HG03064 (cell line): ENCODE measurements at regions not wholly inside any gene's neighbourhood (a gene's known extent, or its start where the extent isn't known, plus 50 kb on each side); places are given as distances from the start of the nearest gene placed in this dataset.

Source experiments
- ATAC-seq: cut with Tn5 transposase; IDR thresholded peaks from one replicate; pipeline ENCODE4 v1.9.1; 2021; ENCODE audit warnings: low read depth; ENCODE audit not compliant: unreplicated experiment

DNA sequence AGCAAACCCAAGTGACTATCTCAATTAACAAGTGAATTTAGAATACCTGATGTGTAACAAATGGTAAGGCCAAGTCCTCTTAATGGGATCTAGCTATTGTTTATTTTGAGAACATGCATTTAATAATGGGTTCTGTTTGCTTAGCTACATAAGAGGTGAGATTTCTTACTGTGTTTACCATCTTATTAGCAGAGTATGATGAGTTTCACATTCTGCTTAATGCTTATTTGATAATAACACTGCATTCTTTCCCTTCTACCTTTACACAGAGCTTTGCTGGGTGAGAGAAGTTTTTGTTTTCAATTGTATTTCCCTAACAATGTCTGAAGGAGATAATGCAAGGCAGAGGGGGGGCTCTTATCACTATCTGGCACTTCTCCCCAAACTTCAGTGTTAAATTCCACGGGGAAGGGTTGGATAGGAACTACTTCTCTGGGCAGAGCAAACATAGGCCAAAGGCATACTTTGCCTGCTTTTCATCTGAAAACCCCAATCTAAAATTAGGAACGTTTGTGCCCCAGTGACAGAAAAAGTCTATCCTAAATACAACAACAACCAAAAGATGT, 129.0 kb upstream of the ATXN7L3B start:
- ATAC-seq = no peak

DNA sequence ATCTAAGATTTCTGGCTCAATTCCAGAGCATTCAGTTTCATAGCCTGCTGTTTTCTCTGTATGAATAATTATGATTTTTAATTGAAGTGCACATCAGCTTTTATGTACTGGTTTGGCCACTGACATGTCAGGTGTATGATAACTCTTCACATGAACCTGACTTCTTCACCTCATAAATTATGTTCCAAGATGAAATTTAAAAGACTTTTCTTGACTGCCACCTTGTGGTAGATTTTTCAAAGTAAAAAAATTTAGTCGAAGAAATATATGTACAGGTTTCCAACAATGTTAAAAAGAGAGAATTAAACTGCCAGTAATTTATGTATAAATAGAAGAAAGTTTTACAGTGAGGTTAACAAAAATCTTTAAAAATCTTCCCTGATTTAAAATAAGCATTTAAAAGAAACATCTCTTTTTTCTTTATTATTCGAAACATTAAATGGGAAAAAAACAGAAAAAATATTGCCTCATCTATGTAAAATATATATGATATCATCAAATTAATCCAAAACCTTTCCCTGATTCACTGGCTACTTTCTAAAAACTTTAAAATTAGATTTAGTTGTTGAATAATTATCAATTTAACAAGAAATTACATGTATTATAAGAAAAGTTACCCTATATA, 124.9 kb upstream of the ATXN7L3B start:
- no peak for ATAC-seq

DNA sequence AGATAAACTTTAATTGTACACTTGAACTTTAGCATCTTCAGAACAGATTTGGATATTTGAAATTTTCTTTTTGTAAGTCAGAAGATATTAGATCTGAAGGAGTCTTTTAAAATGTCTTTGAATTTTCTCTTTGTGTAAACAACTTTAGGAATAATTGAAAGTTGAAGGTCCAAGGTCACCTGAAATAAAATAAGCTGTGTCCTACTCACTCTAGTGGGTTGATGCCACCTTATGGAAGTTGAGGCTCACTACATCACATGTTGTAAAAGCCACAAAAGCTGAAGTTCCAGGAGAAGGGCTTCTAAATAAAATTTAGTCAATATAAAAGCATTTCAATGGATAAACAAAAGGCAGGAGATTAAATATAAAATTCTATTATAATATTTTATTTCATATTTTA, 122.0 kb upstream of the ATXN7L3B start:
- ATAC-seq = no peak

DNA sequence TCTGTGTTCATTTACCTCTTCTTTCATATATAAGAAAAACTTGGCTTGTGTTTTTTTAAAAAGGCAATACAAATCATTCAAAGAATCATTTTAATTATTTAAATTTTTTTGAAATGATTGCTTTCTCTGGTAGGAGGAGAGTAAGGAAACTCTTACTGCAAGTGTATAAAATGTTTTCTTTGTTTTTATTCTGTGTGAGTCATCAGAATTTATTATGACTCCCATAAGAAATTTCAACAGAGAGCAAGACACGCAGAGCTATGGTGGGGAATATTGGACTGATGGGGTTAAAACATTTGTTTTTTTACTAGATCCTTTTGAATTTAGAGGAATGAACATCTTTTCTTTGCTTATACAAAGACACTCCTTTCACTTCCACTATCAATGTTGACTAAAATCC, 119.1 kb upstream of the ATXN7L3B start:
- ATAC-seq = no peak

DNA sequence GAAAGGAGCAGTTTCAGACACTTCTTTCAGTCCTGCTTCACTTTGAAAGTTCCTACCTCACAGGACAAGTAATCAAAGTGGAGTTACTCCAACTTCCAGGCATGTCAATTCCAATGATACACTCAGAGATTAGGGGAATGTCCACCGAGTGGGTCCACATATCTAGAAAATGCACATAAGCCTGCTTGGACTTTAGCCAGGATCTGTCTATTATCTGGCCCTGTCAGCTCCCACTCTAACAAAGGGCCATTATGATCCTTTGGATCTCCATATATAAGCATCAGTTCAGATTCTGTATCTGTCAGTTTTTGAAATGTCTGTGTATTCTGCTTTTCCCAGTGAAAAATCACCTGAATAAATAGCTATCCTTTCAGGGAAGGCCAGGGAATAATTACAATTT, 112.9 kb upstream of the ATXN7L3B start:
- no peak for ATAC-seq

DNA sequence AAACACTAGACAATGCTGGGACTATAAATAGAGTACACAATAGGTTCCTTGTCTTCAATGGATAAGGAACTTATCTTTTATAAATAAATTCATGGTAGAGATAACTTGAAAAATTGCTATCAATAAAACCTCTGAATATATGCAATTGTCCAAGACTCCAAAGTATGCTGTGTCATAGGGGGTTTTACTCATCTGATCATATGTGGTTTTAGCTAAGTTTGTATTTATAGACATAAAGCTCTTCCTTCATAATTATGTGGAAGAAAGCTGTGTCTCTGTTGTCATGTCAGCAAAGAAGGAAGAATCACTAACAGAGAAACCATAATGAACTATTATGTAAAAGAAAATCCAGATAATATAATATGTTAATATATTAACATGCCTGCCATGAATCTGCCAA, 111.5 kb upstream of the ATXN7L3B start:
- no peak for ATAC-seq

DNA sequence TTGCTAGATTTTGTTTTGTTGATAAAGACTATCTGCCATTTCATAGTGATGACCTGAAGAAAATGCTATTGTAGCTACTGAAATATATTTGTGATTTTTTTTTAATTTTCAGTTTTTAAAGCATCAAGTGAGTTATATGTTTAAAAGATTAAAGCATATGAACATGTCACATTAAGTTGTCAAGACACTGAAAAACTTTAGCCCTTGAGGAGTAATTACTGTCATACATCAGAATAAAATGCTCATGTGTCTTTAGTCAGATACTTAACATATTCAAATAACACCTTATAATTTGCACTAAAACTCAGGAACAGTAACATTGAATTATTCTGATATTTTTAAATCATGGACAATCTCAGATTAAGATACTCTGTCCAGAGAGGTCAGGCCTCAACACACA, 108.1 kb upstream of the ATXN7L3B start:
- no peak for ATAC-seq

DNA sequence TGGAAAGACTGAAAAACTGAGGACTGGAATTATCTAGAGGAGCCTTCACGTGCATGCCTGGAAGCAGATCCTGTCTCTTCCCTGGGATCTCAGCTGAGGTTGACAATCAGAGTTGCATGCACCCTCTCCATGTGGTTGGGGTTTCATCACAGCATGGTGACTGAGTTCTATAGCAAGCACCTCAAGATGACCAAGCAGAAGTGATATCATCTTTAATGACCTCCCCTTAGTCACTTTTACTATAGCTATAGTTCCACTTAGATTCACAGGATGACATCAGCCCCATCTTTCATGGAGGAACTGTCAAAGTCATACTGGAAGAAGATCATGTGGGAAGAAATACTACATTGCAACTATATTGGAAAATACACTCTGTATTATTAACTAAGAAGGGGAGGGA, 105.8 kb upstream of the ATXN7L3B start:
- no peak for ATAC-seq

DNA sequence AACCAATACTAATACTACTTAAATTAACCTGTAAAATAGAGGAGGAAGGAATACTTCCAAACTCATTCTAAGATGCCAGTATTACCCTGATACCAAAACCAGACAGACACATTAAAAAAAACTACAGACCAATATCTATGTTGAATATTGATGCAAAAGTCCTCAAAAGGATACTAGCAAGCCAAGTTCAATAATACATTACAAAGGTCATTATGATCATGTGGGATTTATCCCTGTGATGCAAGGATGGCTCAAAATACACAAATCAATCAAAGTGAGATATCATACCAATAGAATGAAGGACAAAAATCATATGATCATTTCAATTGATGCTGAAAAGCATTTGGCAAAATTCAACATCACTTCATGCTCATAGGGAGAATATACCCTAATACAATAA, 97.2 kb upstream of the ATXN7L3B start:
- ATAC-seq = no peak

DNA sequence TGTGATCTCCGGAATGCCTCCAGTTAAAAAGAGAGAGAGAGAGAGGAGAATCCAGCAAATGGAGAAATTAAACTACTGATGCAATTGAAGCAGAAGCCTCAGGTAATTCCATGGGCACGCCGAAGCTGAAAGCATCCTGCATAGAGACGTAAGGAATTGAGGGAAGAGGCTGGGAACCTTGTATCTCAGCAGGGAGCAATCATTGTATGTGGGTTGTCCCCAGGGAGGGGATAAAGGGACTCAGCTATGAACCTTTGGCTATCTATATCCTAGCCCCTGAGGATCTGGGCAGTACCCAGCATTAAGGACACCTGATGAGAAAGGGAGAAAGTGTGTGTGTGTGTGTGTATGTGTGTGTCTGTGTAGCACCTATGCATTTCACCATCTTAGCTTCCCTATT, 95.8 kb upstream of the ATXN7L3B start:
- ATAC-seq = no peak

DNA sequence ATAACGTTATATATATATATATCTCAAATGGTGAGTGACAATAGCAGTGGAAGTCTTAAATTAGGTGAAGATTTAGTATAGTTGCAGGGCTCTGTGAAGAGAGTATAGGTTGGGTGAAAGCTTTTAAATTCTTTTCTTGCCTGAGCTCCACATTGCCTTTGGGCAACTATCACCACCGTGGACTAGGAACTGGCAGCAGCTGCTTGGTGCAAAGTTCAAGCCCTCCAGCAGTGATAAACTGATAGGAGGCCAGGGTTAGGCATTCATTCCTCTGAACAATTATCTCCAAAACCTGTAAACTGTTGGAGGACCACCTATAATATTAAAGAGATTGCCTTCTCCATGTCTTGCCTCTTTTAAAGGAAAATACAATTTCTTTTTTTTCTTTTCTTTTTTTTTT, 91.2 kb upstream of the ATXN7L3B start:
- ATAC-seq = no peak

DNA sequence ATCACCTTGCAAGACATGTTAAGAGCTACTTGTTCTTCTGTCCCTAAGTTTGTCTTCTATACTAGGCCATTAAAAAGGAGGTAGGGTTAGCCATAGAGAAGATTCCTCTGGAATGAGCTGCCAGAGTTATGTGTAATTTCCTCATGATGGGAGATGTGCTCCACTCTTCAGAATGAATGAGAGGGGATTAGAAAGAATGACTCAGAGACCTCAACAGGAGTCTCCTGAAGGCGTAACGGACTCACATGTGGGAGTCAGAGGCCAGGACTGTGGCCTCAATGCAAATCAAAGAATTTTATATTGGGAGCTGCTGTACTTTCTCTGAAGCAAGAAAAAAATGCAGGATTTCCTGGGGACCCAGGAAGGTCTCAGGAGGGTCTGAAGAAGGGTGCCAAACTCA, 87.8 kb upstream of the ATXN7L3B start:
- ATAC-seq = no peak

DNA sequence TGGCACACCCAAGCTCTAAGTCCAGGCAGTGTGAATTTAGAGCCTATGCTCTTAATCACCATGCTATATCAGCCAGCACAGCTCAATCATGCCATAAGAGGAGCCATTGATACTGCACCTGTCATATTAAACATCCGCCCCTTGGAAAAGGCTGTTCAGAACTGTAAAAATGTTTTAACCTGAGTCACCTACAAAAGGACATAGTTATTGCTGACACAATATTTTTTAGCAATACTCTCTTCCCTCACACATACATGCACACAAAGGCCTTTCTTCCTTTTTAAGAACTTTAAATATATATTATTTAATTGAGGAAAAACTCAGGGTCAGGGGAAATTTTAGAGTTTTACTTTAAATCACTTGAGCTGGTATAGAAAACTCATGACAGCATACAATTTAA, 83.5 kb upstream of the ATXN7L3B start:
- ATAC-seq = no peak

DNA sequence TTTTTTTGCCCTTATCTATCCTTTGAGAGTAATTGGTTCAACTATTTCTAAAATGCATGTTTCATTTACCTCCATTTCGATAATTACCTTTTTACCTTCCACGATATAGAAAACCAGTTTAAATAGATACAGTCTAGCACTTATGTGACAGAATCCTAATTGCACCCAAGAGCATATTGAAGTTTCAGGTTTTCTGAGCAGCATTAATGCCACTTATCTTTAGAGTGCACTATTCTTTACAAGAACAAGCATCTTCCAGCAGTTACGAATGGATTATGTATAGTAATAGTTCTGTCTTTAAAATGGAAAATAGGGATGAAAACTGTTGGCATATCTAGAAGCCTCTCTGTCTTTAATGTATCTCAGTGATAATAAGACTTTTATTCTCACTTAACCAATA, 82.2 kb upstream of the ATXN7L3B start:
- no peak for ATAC-seq

DNA sequence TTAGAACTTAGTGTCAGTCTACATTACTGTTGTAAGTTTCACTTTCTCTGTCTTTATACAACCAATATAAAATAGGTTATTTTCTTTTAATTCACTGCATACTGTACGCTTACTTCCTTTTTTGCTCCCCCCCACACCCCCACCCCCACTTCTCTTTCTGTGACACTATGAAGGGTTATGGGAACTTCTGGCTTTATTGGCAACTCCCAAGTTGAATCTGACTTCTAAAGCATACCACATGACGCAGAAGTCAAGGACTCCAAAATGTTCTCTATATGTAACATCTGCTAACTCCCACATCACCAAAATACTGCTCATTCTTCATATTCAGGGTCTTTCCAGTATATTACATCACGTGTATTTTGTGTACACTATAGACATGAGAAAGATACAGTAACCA, 81.2 kb upstream of the ATXN7L3B start:
- no peak for ATAC-seq

DNA sequence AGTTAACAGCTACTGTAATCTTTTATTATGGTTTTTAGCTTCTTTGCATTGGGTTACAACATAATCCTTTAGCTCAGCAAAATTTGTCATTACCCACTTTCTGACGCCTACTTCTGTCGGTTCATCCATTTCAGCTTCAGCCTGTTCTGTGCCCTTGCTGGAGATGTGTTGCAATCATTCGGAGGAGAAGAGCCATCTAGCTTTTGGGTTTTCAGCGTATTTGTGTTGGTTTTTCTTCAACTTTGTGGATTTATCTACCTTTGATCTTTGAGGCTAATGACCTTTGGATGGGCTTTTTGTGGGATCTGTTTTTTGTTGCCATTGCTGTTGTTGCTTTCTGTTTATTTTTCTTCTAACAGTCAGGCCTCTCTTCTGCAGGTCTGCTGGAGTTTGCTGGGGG, 69.2 kb upstream of the ATXN7L3B start:
- ATAC-seq = no peak

DNA sequence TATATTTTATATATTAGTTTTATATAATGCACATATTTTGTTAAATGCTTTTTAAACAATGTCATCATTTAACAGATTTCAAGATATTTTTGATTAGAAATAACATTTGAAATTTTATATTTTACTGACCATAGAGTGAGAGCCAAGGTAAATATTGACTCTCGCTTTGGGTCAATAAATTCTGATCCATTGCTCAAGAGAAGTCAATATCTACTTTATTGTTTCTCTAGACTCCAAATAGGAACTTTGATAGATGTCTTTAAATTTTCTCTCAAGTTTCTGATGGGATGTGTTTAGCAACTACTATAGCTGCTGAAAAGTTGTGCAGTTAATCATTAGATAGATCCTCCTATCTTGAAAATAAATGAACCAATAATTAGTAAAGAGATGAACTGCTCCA, 61.4 kb upstream of the ATXN7L3B start:
- ATAC-seq = no peak

DNA sequence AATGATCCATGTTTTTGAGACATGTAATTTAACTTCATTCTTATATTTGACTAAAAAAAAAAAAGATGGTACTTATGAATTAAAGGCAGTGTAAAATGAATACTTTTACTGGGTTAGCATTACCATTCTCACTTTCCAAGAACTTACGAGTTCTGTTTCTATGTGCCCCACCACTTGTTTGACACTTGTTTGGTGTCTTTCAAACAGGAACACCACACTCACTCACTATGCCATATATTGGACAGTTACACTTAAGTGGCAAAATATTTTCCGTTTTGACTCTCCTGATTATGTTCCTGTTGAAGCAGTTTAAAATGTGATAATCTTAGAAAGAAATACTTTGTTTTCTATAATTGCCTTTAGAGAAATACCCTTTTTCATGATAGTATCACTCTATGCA, 56.6 kb upstream of the ATXN7L3B start:
- no peak for ATAC-seq

DNA sequence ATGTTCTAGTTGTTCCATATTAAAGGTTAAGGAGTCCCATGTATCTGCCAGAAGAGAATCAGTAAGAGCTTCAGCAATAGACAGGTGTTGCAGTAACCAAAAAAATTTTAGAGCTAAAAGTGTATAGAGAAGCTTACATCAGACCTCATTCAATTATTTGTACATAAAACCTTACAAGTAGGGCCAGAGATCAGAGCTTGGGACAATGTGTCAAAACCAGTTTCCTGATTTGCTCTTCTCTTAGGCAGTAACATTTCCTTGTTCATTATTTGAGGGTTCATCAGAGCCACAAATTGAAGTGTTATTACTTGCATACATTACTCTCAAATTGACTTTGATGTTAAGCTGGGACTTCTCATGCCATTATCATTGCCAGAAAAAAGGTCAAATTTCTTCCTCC, 55.5 kb upstream of the ATXN7L3B start:
- no peak for ATAC-seq

DNA sequence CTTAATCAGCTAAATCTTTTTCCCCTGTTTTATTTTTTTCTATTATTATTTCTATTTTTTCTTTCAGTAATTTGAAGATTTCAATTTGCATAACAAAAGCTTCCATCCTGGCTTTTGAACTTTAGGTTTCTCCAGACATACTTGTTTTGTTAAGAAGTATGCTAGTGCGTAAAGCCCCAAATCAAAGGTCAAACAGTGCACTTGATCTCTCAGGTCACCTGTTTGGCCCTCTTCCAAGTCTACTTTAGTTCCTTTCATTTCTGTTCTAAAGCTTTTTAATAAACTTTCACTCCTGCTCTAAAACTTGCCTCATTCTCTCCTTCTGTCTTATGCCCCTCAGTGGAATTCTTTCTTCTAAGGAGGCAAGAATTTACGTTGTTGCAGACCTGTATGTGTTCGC, 54.6 kb upstream of the ATXN7L3B start:
- ATAC-seq = no peak
